GM12878 (cell line): ENCODE measurements at regions not wholly inside any gene's neighbourhood (a gene's known extent, or its start where the extent isn't known, plus 50 kb on each side); places are given as distances from the start of the nearest gene placed in this dataset.

Experiments used
- ATAC-seq: fragments of 200-7000 bp; cut with Tn5 transposase; 3 replicates; pipeline ENCODE4 v1.9.1; 2020; ENCODE audit warnings: mild to moderate bottlenecking, moderate library complexity
- BruUV-seq: library from RNA; stranded (reverse); fragments of 400-500 nt; replicated peaks from 2 replicates; lab custom pipeline; 2021; lab: Mats Ljungman, UMichigan
- CTCF ChIA-PET: fragments of 300-600 bp; sonication (Branson Sonifier 250); formaldehyde crosslinking; extraction: SDS; loops from one replicate; lab custom pipeline; 2021; ENCODE audit warnings: inconsistent platforms; lab: Yijun Ruan, JAX
- POLR2A ChIA-PET: fragments of 350-600 bp; formaldehyde crosslinking; extraction: SDS; loops from one replicate; lab custom pipeline; 2021; ENCODE audit warnings: inconsistent platforms; lab: Charles Lee
- RAD21 ChIA-PET: fragments of 300-600 bp; sonication (Branson Sonifier 250); formaldehyde crosslinking; loops from one replicate; lab custom pipeline; 2023; ENCODE audit warnings: antibody characterized with exemption; ENCODE audit not compliant: unreplicated experiment; lab: Charles Lee
- SMC1A ChIA-PET: fragments of 300-600 bp; sonication (Branson Sonifier 250); formaldehyde crosslinking; loops from one replicate; lab custom pipeline; 2023; ENCODE audit not compliant: unreplicated experiment, uncharacterized antibody; lab: Charles Lee
- DNase-seq: peaks from one replicate; pipeline ENCODE4 v3.0.0-alpha.2; 2011; ENCODE audit warnings: low read depth, low spot score
- FAIRE-seq: peaks from 3 replicates; lab custom pipeline; 2011; peaks lifted over from hg19 to GRCh38; lab: Jason Lieb, UNC
- H2AFZ ChIP-seq: 2 replicates; pipeline ENCODE4 v1.6.0; 2011; ENCODE audit warnings: low read depth, low read length, control low read depth; ENCODE audit not compliant: control insufficient read depth
- H3K27ac ChIP-seq: 2 replicates; pipeline ENCODE4 v1.5.1; 2011; ENCODE audit warnings: control low read depth; ENCODE audit not compliant: control insufficient read depth, insufficient read depth
- H3K27me3 ChIP-seq, 2 experiments: replicated peaks in 1 of 2; 2 replicates each; pipeline versions ENCODE4 v1.6.0 to v1.6.1; 2011; ENCODE audit warnings: low read length in 1 of 2; ENCODE audit not compliant: control insufficient read depth in 2 of 2, insufficient read depth in 2 of 2
- H3K36me3 ChIP-seq, 2 experiments: 2 replicates each; pipeline ENCODE4 v1.5.1; 2011; ENCODE audit warnings: low read length in 1 of 2; ENCODE audit not compliant: control insufficient read depth in 2 of 2, insufficient read depth in 2 of 2
- H3K4me1 ChIP-seq: 2 replicates; pipeline ENCODE4 v1.6.1; 2011; ENCODE audit warnings: mild to moderate bottlenecking, low read length, moderate library complexity, mixed read lengths; ENCODE audit not compliant: control insufficient read depth, insufficient read depth
- H3K4me2 ChIP-seq: 2 replicates; pipeline ENCODE4 v1.6.0; 2011; ENCODE audit warnings: control low read depth; ENCODE audit not compliant: control insufficient read depth, insufficient read depth
- H3K4me3 ChIP-seq: fragments of 200-600 bp; sonication (generic); 2 replicates; pipeline ENCODE4 v1.5.1; 2016
- H3K79me2 ChIP-seq: 2 replicates; pipeline ENCODE4 v1.6.0; 2011; ENCODE audit warnings: low read length; ENCODE audit not compliant: control insufficient read depth, insufficient read depth
- H3K9ac ChIP-seq: 2 replicates; pipeline ENCODE4 v1.8.0; 2011; ENCODE audit warnings: low read length, control low read depth, mixed read lengths; ENCODE audit not compliant: control insufficient read depth, insufficient read depth
- H3K9me3 ChIP-seq: replicated peaks from 3 replicates; pipeline ENCODE4 v1.5.1; 2011; ENCODE audit warnings: mild to moderate bottlenecking, low read length; ENCODE audit not compliant: control insufficient read depth, insufficient read depth
- H4K20me1 ChIP-seq: 2 replicates; pipeline ENCODE4 v1.6.0; 2011; ENCODE audit not compliant: control insufficient read depth, insufficient read depth
- ATF3 ChIP-seq: IDR thresholded peaks from 2 replicates; pipeline ENCODE4 v1.6.1; 2011; ENCODE audit warnings: low read depth, mild to moderate bottlenecking, low read length, moderate library complexity, borderline replicate concordance; ENCODE audit errors: extremely low read depth
- BCL3 ChIP-seq: IDR thresholded peaks from 2 replicates; pipeline ENCODE4 v1.6.1; 2011; ENCODE audit warnings: borderline replicate concordance, low read depth, mild to moderate bottlenecking, moderate library complexity, low read length; ENCODE audit not compliant: insufficient read depth, poor library complexity, severe bottlenecking
- BRCA1 ChIP-seq: IDR thresholded peaks from 2 replicates; pipeline ENCODE4 v1.6.1; 2011; ENCODE audit warnings: low read depth, low read length, improper control_type of control experiment
- CHD4 ChIP-seq: fragments of 200-600 bp; sonication (generic); IDR thresholded peaks from 2 replicates; pipeline ENCODE4 v1.6.1; 2016; ENCODE audit warnings: mild to moderate bottlenecking
- DPF2 ChIP-seq: fragments of 450-650 bp; IDR thresholded peaks from 2 replicates; pipeline ENCODE4 v1.6.1; 2017; ENCODE audit warnings: mild to moderate bottlenecking
- FOXK2 ChIP-seq: fragments of 450-650 bp; IDR thresholded peaks from 2 replicates; pipeline ENCODE4 v1.6.1; 2017; ENCODE audit warnings: mild to moderate bottlenecking, moderate library complexity
- IKZF2 ChIP-seq, 2 experiments: fragments of 450-650 bp; IDR thresholded peaks; 2 replicates each; pipeline ENCODE4 v1.6.1; 2017; ENCODE audit warnings: mild to moderate bottlenecking in 2 of 2, moderate library complexity in 2 of 2
- MTA2 ChIP-seq: fragments of 450-650 bp; IDR thresholded peaks from 2 replicates; pipeline ENCODE4 v1.6.1; 2016; ENCODE audit warnings: low read depth, mild to moderate bottlenecking, moderate library complexity
- MXI1 ChIP-seq: fragments of 150-350 bp; IDR thresholded peaks from 2 replicates; pipeline ENCODE4 v1.6.1; 2011; ENCODE audit warnings: low read depth, mild to moderate bottlenecking, inconsistent platforms, low read length, improper control_type of control experiment
- PAX8 ChIP-seq: fragments of 450-650 bp; IDR thresholded peaks from 2 replicates; pipeline ENCODE4 v1.6.1; 2017; ENCODE audit warnings: mild to moderate bottlenecking, moderate library complexity
- PBX3 ChIP-seq: IDR thresholded peaks from 2 replicates; pipeline ENCODE4 v1.6.1; 2011; ENCODE audit warnings: mild to moderate bottlenecking, low read depth, low read length, moderate library complexity; ENCODE audit not compliant: insufficient replicate concordance
- POLR2A ChIP-seq: IDR thresholded peaks from 2 replicates; pipeline ENCODE4 v1.6.1; 2011; ENCODE audit warnings: low read depth, mild to moderate bottlenecking, low read length
- RAD21 ChIP-seq: IDR thresholded peaks from 2 replicates; pipeline ENCODE4 v1.6.1; 2011; ENCODE audit warnings: mild to moderate bottlenecking, low read depth, low read length, moderate library complexity; ENCODE audit not compliant: insufficient read depth
- RELA ChIP-seq: fragments of 450-650 bp; IDR thresholded peaks from 2 replicates; pipeline ENCODE4 v1.8.0; 2014; ENCODE audit warnings: borderline replicate concordance; ENCODE audit not compliant: partially characterized antibody
- STAT3 ChIP-seq: IDR thresholded peaks from 2 replicates; pipeline ENCODE4 v1.6.1; 2011; ENCODE audit warnings: low read depth, low read length, improper control_type of control experiment
- ZNF24 ChIP-seq: fragments of 450-650 bp; IDR thresholded peaks from 2 replicates; pipeline ENCODE4 v1.6.1; 2017; ENCODE audit warnings: antibody characterized with exemption, mild to moderate bottlenecking
- ZNF384 ChIP-seq: IDR thresholded peaks from 2 replicates; pipeline ENCODE4 v1.6.1; 2012; ENCODE audit warnings: low read depth, mild to moderate bottlenecking, low read length, improper control_type of control experiment, borderline replicate concordance
- WGBS: methylation state at CpG from one replicate; pipeline ENCODE4 v1.1.6; 2016; ENCODE audit warnings: low lambda C conversion rate; ENCODE audit not compliant: insufficient replicate concordance, insufficient coverage; ENCODE audit errors: missing lambda C conversion rate; 5-methylcytosine and 5-hydroxymethylcytosine counted together
- in situ Hi-C: fragments of 300-500 bp; cut with MboI; formaldehyde crosslinking; loops from 9 replicates; pipeline ENCODE4 v1.14.3; 2018; ENCODE audit warnings: mixed read lengths
- intact Hi-C: fragments of 100-400 bp; cut with micrococcal nuclease; formaldehyde crosslinking; loops from one replicate; pipeline ENCODE4 v1.14.2; 2022; ENCODE audit not compliant: unreplicated experiment

- Histone ChIP-seq H3K4me3 (no peak overlapping the region), H3K9ac (no peak overlapping the region), H3K4me1 (peaks cover 20% of the 10 kb centered on the region), H3K79me2 (no peaks in the 10 kb centered on the region), H4K20me1 (no peaks in the 10 kb centered on the region), H3K27me3 (no peaks in the 10 kb centered on the region), H3K4me2 (no peak overlapping the region), H2AFZ (no peak overlapping the region), H3K9me3 (no peaks in the 10 kb centered on the region), H3K36me3 (no peaks in the 10 kb centered on the region), H3K27ac (no peak overlapping the region)
- ATAC-seq (no peak), DNase-seq (no peak), FAIRE-seq (no peak)
- in situ Hi-C loops = no loop called here
- CTCF ChIA-PET = no interaction called here
- SMC1A ChIA-PET = interaction anchor here (1.0 to 2.7 kb wide), 4 partner anchors 16 to 92 kb away, joined by 3 to 10 read pairs (median 4); no protein-coding TSS in a partner anchor
- POLR2A ChIA-PET = no interaction called here
- no TSS peak for BruUV-seq
- RAD21 ChIA-PET = interaction anchor here (1.8 kb wide), 1 partner anchor 17 kb away, joined by 6 read pairs; no protein-coding TSS in a partner anchor
- TF ChIP-seq BCL3 (no peak), RAD21 (no peak), ATF3 (no peak), ZNF384 (no peak), POLR2A (no peak), MXI1 (no peak), DPF2 (no peak), MTA2 (no peak), RELA (no peak), ZNF24 (no peak), STAT3 (no peak), IKZF2 (IDR thresholded peaks at IDR 0.05) (no peak), PAX8 (no peak), PBX3 (no peak), BRCA1 (no peak), FOXK2 (no peak), CHD4 (no peak)
- intact Hi-C loops = no loop called here
- WGBS = 64% methylated on average over 10 of the region's 10 CpGs
These were observed 73.0 kb upstream of the POMGNT2 start for GRCh38 chr3:43178891-43179366.
